ENCODE measurements at regions not wholly inside any gene's neighbourhood (a gene's known extent, or its start where the extent isn't known, plus 50 kb on each side); places are given as distances from the start of the nearest gene placed in this dataset.
"Not testable (repeated sequence)": the region's sequence is repeated elsewhere in the genome, so short reads cannot be mapped to it uniquely, and the experiment has no call there.

GRCh38 chr18:9049495-9049809 lies 53.0 kb upstream of the NDUFV2 start:
- Histone ChIP-seq H3K9me3 (ENCODE audit: low read length) (peaks cover 22% of the 10 kb centered on the region; the same call in 1 of the 2 replicates), H3K4me1 (ENCODE audit: insufficient read depth, low read length, poor library complexity, severe bottlenecking) (no peaks in the 10 kb centered on the region), H3K27ac (ENCODE audit: low read depth, low read length, poor library complexity, severe bottlenecking) (no peak overlapping the region), H3K36me3 (ENCODE audit: insufficient read depth, low read length) (peaks cover 5% of the 10 kb centered on the region; the same call in 1 of the 2 replicates), H3K4me2 (ENCODE audit: low read length) (no peak overlapping the region), H2AFZ (ENCODE audit: low read length) (no peak overlapping the region), H4K20me1 (ENCODE audit: insufficient read depth, low read length) (no peaks in the 10 kb centered on the region), H3K79me2 (ENCODE audit: insufficient read depth, low read depth, low read length) (no peaks in the 10 kb centered on the region), H3K4me3 (ENCODE audit: low read depth, low read length, poor library complexity, severe bottlenecking) (no peak overlapping the region), H3K9me2 (ENCODE audit: insufficient read depth, low read length) (no peaks in the 10 kb centered on the region)
- no peak for DNase-seq (ENCODE audit: low spot score)
- intact Hi-C loops (cut with micrococcal nuclease; ENCODE audit: unreplicated experiment), result no loop called here
- no TSS peak for BruUV-seq (replicated peaks)
- CTCF ChIA-PET (ENCODE audit: unreplicated experiment), result no interaction called here
- TF ChIP-seq EZH2phosphoT487 (IDR thresholded peaks at IDR 0.05; ENCODE audit: borderline replicate concordance, low read depth, low read length) (no peak), CTCF (conservative IDR thresholded peaks at IDR 0.05; ENCODE audit: low read length) (no peak)
- POLR2A ChIA-PET, result interaction anchor here (0.6 to 1.3 kb wide), 2 partner anchors 12 to 531 kb away, joined by 3 read pairs; no protein-coding TSS in a partner anchor

DNA sequence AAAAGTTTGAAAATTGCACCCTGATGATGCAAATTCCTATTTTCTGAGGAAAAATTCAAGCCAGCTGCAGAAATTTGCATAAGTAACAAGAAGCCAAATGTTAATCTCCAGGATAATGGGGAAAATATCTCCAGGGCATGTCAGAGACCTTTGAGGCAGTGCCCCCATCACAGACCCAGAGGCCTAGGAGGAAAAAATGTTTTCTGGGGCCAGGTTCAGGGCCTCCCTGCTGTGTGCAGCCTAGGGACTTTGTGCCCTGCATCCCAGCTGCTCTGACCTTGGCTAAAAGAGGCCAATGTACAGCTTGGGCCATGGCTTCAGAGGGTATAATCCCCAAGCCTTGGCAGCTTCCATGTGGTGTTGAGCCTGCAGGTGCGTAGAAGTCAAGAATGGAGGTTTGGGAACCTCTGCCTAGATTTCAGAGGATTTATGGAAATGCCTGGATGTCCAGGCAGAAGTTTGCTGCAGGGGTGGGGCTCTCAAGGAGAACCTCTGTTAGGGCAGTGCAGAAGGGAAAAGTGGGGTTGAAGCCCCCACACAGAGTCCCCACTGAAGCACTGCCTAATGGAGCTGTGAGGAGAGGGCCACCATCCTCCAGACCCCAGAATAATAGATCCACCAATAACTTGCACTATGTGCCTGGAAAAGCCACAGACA lies 51.7 kb upstream of the NDUFV2 start:
- CTCF ChIA-PET (ENCODE audit: unreplicated experiment); H3K4me2 ChIP-seq (ENCODE audit: low read length); intact Hi-C loops (cut with micrococcal nuclease; ENCODE audit: unreplicated experiment); H2AFZ ChIP-seq (ENCODE audit: low read length); H3K36me3 ChIP-seq (ENCODE audit: insufficient read depth, low read length); H3K9me2 ChIP-seq (ENCODE audit: insufficient read depth, low read length); DNase-seq (ENCODE audit: low spot score); H3K27ac ChIP-seq (ENCODE audit: low read depth, low read length, poor library complexity, severe bottlenecking); H4K20me1 ChIP-seq (ENCODE audit: insufficient read depth, low read length); H3K79me2 ChIP-seq (ENCODE audit: insufficient read depth, low read depth, low read length); H3K4me1 ChIP-seq (ENCODE audit: insufficient read depth, low read length, poor library complexity, severe bottlenecking); H3K4me3 ChIP-seq (ENCODE audit: low read depth, low read length, poor library complexity, severe bottlenecking); POLR2A ChIA-PET; BruUV-seq (replicated peaks): not testable (repeated sequence)
- peaks cover 22% of the 10 kb centered on the region; the same call in 1 of the 2 replicates for H3K9me3 ChIP-seq (ENCODE audit: low read length)

Measured in OCI-LY7 (cell line).